HG03460 (cell line): ENCODE measurements at regions not wholly inside any gene's neighbourhood (a gene's known extent, or its start where the extent isn't known, plus 50 kb on each side); places are given as distances from the start of the nearest gene placed in this dataset.
"Not testable (repeated sequence)": the region's sequence is repeated elsewhere in the genome, so short reads cannot be mapped to it uniquely, and the experiment has no call there.

Experiments
- ATAC-seq: cut with Tn5 transposase; IDR thresholded peaks from one replicate; pipeline ENCODE4 v1.9.1; 2021; ENCODE audit not compliant: unreplicated experiment

DNA sequence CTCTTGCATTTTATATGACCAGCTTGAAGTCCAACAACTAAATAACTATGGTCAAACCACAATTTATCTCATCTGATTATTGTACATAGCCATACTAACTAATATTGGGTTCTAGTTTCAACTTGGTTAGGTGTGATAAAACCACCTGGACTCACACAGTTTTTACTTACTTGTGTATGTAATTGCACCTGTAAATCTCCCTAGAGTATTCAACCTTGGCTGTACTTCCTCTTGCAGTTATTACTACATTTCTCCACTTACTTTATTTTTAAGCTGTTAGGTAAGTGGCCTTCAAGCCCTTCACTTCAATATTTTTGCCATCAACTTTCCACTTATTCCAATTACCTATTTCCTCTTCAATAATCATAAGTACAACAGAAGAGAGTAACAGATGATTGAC lies 115.8 kb upstream of the ANKRD50 start:
- no peak for ATAC-seq

DNA sequence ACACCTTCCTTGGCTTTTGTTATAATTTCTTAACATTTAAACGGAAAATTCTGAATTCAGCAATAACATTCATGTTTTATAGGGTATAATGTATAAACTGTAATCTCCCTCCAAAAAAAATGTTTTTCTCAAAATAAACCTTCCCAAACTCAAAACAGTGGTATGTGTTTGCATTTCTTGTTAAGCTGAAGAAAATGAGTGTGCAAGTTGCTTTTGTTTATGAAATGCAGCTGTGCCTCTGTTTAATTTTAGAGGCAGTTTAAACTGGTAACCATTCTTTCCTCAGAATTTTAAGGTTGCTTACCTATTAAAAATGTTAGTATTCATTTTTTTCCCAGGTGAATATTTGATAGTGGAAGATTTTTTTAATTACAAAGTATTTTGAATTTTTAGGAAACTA lies 105.0 kb upstream of the ANKRD50 start:
- no peak for ATAC-seq

DNA sequence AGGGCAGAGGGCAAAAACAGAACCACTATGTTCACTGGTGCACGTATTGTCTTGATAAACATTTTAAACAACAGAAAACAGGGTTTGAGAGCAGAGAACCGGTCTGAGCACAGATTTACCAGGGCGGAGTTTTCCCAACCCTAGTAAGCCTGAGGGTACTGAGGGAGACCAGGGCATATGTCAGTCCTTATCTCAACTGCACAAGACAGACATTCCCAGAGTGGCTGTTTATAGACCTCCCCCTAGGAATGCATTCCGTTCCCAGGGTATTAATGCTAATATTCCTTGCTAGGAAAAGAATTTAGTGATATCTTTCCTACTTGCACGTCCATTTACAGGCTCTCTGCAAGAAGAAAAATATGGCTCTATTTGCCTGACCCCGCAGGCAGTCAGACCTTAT lies 99.7 kb upstream of the ANKRD50 start:
- ATAC-seq = not testable (repeated sequence)

DNA sequence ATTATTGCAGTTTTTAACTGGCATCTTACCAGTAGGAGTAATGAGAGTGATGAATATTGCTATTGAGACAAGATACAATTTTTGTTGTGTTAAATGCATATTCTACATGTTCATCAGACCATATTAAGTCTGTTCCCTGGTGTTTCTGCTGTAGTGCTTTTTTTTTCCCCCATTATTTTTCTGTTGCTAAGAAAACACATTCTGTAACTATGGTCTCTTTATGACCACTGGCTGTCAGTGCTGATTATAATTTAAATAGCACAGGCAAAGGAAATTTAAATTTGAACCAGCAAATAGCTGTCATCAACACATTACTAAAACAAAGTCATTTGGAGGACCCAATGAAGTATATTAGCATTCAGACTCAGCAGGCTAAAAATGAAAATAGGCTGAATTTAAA lies 98.3 kb upstream of the ANKRD50 start:
- ATAC-seq = no peak

DNA sequence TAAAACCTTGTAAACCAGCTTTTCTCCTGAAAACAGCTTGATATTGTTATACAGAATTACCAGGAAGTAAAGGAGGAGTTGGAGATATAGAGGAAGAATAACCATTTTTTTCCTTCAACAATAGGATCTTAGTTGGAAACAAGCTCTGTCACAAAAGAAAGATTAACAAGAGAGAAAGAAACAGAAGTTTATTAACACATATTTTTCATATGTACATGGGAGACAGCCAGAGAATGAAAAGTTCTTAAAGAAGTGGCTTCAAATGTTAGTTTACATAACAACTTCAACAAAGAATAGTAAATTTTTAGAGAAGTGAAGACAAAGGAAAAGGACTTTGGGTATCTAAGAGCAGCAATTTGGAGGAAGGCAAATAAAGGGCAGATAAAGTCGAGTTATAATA lies 94.9 kb upstream of the ANKRD50 start:
- ATAC-seq = no peak

DNA sequence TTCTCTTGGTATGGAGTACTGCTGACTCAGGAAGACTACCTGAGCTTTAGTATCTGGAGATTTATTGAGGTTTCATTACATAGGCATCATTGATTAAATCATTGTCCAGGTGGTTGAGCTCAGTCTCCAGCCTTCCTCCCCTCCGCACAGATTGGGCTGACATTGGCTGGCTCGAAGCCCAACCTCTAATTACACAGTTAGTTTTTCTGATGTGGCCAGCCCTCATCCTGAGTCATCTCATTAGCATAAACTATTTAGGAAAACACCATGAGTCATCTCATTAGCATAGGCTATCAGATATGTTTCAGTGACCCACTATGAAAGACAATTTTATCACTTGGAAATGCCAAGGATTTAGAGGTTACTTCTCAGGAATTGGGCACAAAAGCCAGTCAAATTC lies 93.9 kb upstream of the ANKRD50 start:
- ATAC-seq = no peak

DNA sequence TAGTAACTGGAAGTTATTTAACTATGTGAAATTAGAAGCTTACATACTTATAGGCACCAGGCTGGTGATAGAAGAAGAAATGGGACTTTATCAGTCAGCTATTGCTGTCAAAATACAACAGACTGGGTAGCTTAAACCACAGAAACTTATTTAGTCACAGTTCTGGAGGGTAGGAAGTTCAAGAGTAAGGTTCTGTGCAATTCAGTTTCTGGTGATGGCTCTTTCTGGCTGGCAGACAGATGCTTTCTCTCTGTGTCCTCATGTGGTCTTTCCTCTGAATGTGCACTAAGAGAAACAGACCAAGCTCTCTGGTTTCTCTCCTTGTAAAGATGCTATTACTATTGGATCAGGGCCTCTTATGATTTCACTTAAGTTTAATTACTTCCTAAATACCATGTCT lies 92.1 kb upstream of the ANKRD50 start:
- peak; percentile 93 for ATAC-seq

DNA sequence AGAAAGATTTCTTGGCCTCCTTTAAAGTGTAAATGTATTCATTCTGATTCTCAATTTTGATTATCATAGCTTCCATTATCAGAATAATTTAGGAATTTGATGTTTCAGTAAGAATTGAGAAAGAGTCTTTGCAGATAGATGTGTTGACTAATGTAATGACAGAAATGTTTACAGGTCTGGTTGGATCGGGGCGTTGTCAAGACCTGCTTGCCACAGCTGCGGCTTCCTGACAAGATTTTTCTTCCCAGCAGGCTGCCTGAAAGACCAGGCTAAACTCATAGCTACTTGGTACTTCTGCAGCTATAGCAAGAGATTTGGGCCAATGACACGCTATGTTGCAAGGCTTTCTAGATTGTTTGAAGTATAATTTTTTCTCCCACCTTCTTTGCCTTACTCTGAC lies 91.5 kb upstream of the ANKRD50 start:
- ATAC-seq = no peak

DNA sequence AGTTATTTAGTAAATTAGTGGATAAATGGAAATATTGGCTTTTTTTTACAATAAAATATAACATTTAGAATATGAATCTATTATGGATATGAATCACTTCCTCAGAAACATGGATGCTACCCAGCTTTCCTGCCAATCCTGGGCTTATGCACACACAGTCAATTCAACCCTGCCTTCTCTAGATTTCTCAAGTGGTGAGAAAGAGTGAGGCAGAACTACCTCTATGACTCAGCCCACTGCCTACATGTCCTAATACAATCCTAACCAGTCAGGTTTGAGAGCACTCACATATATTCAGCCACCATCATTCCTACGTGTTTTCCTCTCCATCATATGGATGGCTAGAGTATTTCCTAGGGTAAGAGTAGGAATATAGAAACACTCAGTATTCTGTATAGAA lies 91.1 kb upstream of the ANKRD50 start:
- ATAC-seq = peak; percentile 68

DNA sequence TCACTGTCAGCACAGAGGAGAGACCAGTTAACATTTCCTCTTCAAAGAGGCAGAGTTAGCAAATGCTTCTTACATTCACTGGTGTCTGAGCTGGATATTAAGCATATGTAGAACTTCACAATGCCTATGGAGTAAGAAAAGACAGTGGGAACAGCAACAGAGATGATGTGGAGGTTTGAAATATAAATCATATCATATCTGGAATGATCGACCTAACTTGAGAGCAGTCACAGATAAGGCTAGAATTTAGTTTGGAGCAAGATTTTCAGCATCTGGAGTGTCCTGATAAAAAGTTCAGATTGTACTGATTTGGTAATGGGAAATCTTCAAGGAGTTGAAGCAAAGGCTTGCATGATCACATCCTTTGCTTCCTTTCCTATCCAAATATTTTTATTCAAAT lies 90.5 kb upstream of the ANKRD50 start:
- no peak for ATAC-seq

DNA sequence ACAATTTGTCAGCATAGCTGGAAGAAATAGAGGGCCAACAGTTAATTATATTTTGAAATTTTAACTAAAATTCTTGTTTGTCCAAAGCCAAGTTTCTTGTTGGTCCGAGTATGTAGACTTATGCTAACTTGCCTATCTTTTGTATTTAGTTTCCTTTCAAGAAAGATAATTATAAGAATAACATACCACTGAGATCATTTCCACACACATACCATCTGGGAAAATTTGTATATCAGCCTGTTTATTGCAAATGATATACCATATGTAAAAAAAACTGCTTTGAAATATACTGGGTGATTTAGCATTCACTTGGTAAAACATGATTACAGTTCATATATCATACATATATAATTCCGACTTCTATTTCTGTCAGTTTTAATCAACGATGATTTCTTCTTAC lies 84.7 kb upstream of the ANKRD50 start:
- ATAC-seq = no peak

DNA sequence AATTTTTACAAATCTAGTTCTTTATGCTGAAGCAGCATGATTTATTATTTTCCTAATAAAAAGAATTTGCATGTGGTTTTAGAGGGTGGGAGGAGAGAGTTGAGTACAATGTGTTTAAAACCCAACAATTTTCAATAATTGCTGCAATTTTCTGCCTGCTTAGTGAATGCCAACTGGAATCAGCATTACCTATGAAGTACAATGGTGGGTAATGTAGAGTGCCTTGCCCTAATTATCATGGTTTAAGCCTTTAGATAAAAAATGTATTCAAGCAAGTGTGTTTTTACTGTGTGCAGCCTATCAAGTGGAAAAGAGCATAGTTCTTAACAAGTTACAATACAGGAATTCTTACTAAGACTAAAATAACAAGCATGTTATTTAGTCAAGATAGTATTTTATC lies 77.9 kb upstream of the ANKRD50 start:
- no peak for ATAC-seq

DNA sequence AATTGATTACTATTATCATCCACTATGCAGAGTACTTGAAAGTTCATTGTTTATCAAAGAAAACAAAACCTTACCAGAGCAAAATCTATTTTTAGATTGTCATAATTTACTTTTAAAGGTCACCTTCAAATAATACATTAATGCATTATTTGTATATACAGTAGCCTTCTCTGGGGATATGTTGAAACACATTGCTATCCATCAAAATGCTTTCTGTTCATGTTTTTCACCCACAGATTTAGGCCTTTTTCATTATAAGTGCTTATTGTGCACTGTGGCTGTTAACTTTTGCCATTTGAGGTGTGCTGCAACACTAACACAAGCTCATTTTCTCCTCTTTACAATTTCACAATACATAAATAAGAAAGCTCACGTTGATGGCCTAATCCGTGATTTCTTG lies 74.1 kb upstream of the ANKRD50 start:
- no peak for ATAC-seq

DNA sequence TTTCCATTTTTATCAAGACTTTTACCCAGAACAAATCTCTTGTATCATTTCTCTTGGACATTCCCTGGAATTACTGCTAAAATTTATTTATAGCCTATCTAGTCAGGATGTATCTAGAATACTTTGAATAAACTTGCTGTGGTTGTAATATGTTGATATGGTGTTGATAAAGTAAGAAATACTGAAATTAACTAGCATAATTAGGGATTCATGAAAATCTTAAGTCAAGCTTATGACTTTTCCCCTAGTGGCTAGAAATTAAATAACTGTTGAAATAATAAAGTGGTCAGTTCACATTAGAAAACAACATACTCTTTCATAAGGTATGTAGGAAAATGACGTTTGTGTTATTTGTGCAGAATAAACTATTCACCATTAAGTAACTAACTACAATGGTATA lies 73.1 kb upstream of the ANKRD50 start:
- no peak for ATAC-seq

DNA sequence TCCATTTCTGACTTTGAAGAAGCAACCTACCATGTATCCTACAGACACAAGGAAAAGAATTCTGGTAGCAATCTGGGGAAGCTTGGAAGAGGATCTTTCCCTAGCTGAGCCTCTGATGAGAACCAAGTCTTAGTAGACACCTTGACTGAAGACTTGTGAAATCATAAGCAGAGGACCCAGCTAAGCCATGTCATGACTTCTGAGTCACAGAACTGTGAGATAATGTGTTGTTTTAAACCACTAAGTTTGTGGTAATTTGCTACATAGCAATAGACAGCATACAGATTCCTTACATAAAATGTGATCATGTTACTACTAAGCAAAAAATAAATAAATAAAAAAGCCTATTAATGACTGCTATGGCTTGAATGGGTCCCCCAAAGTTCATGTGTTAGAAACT lies 71.3 kb upstream of the ANKRD50 start:
- ATAC-seq = no peak

DNA sequence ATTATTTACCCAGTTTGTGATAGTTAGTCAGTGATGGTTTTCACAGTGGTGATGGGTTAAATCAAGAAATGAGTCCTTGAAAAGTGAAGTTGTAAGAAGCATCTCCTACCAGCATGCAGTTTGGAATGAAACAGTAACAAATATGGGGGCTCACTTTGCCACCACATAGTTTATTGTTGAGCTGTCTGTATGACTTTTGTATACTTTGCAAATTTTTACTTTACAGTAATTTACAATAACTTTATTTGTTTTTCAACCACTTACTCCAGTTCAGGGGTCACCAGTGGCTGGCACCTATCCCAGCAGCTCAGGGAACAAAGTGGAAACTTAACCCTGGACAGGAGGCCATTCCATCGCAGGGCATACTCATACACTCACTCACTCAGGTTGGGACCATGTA lies 64.5 kb upstream of the ANKRD50 start:
- no peak for ATAC-seq

DNA sequence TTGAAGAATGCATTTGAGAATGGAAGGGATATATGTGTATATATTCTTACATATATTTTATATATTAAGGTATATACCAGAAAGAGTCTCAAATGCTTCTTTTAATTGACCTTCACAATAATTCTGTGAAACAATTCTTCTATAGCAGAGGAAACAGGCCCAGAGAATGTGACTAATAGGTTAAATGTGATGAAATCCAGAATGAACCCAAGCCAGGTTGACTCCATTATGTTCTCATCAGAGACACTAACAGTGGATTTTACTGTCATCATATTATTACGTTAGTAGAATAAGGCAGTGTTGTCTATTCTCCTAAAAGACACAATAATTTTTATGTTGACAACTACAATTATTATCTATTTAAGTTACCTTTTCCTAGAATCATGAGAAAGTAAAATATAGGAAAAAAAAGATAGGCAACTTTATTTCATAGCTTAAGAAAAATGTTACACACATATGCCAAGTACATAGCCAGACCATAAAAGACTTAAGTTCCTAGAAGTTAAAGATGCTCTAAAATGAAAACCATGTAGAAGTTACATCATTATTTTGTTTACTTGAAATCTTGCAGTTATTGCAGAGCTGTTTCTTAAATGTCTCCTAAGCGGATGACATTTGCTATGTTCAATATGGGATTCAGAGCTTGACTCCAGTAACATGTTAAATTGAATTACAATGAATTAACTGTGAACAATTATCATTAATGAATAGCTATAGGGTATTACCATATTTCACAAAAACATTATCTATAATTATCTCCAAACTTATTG lies 56.2 kb upstream of the ANKRD50 start:
- no peak for ATAC-seq

DNA sequence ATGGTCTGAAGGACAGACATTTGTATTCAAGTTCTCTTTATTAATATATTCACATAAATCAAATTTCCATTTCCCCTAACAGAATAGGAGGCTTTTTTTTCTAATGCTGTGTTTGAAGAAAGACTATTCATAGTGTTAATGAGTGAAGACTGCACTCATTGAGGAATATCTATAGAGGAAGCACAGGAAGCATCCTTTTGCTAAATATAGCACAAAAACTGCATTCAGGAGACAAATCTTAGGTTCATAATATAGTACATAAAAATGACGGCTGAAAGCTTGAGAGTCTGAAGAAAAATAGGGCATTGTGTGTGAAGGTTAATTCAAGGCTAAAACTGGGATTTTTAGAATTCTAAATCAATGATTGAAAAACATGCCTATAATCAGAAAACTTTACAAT lies 50.4 kb upstream of the ANKRD50 start:
- no peak for ATAC-seq
